ENCODE measurements at regions not wholly inside any gene's neighbourhood (a gene's known extent, or its start where the extent isn't known, plus 50 kb on each side); places are given as distances from the start of the nearest gene placed in this dataset.

GRCh38 chr2:121123268-121123667, 161.7 kb downstream of the TFCP2L1 start:
- H3K4me1 Mint-ChIP-seq = no peaks in the 10 kb centered on the region

GRCh38 chr2:121124330-121124729, 160.7 kb downstream of the TFCP2L1 start:
- H3K27ac Mint-ChIP-seq = no peak overlapping the region
- no peaks in the 10 kb centered on the region for H3K36me3 Mint-ChIP-seq (ENCODE audit: low read depth)
- no peak overlapping the region for H3K4me3 Mint-ChIP-seq
- TF ChIP-seq CTCF (IDR thresholded peaks at IDR 0.05; ENCODE audit: unreplicated experiment in 3 of 3) = no peak
- no peaks in the 10 kb centered on the region for H3K9me3 Mint-ChIP-seq
- no peaks in the 10 kb centered on the region for H3K4me1 Mint-ChIP-seq
- H3K27me3 Mint-ChIP-seq (ENCODE audit: low read depth) = peaks cover 39% of the 10 kb centered on the region

More at GRCh38 chr2:121123268-121123667, 161.7 kb downstream of the TFCP2L1 start:
- H3K36me3 Mint-ChIP-seq (ENCODE audit: low read depth) = no peaks in the 10 kb centered on the region
- H3K9me3 Mint-ChIP-seq = no peaks in the 10 kb centered on the region
- no peak overlapping the region for H3K27ac Mint-ChIP-seq
- no peak for TF ChIP-seq CTCF (IDR thresholded peaks at IDR 0.05; ENCODE audit: unreplicated experiment in 3 of 3)
- H3K27me3 Mint-ChIP-seq (ENCODE audit: low read depth) = peaks cover 37% of the 10 kb centered on the region
- no peak overlapping the region for H3K4me3 Mint-ChIP-seq

- no peaks in the 10 kb centered on the region for H3K4me1 Mint-ChIP-seq
- no peak overlapping the region for H3K4me3 Mint-ChIP-seq
- peaks cover 40% of the 10 kb centered on the region for H3K27me3 Mint-ChIP-seq (ENCODE audit: low read depth)
- no peaks in the 10 kb centered on the region for H3K36me3 Mint-ChIP-seq (ENCODE audit: low read depth)
- no peak for TF ChIP-seq CTCF (IDR thresholded peaks at IDR 0.05; ENCODE audit: unreplicated experiment in 3 of 3)
- H3K27ac Mint-ChIP-seq = no peak overlapping the region
- H3K9me3 Mint-ChIP-seq = no peaks in the 10 kb centered on the region
Observed at GRCh38 chr2:121125350-121125749, 159.7 kb downstream of the TFCP2L1 start.

GRCh38 chr2:121128741-121129659, 156.0 kb downstream of the TFCP2L1 start:
- peak; percentile 45 to 71 (median 64) for TF ChIP-seq CTCF (IDR thresholded peaks at IDR 0.05; ENCODE audit: unreplicated experiment in 3 of 3)
- no peaks in the 10 kb centered on the region for H3K36me3 Mint-ChIP-seq (ENCODE audit: low read depth)
- peaks cover 20% of the 10 kb centered on the region for H3K27me3 Mint-ChIP-seq (ENCODE audit: low read depth)
- no peaks in the 10 kb centered on the region for H3K9me3 Mint-ChIP-seq
- peak overlapping the region in 1 of 3 experiments; percentile 48 for H3K27ac Mint-ChIP-seq
- no peak overlapping the region for H3K4me3 Mint-ChIP-seq
- peaks cover 6% of the 10 kb centered on the region for H3K4me1 Mint-ChIP-seq

- peaks cover 6% of the 10 kb centered on the region for H3K4me1 Mint-ChIP-seq
- H3K27me3 Mint-ChIP-seq (ENCODE audit: low read depth) = peaks cover 20% of the 10 kb centered on the region
- no peak for TF ChIP-seq CTCF (IDR thresholded peaks at IDR 0.05; ENCODE audit: unreplicated experiment in 3 of 3)
- no peaks in the 10 kb centered on the region for H3K9me3 Mint-ChIP-seq
- no peak overlapping the region for H3K27ac Mint-ChIP-seq
- H3K36me3 Mint-ChIP-seq (ENCODE audit: low read depth) = no peaks in the 10 kb centered on the region
- no peak overlapping the region for H3K4me3 Mint-ChIP-seq
Observed at GRCh38 chr2:121129692-121130091, 155.3 kb downstream of the TFCP2L1 start.

Data from nephron (organoid).